AG10803 (cell line): ENCODE measurements at regions not wholly inside any gene's neighbourhood (a gene's known extent, or its start where the extent isn't known, plus 50 kb on each side); places are given as distances from the start of the nearest gene placed in this dataset.

Experiments used
- DNase-seq: peaks from one replicate; pipeline ENCODE4 v3.0.0; 2010; ENCODE audit warnings: low read depth
- H3K4me3 ChIP-seq: 2 replicates; pipeline ENCODE4 v1.5.1; 2011; ENCODE audit warnings: mild to moderate bottlenecking, low read length, control low read depth
- TF ChIP-seq, protein P1 (sequence below): conservative IDR thresholded peaks from 2 replicates; pipeline ENCODE4 v1.5.1; 2011; ENCODE audit warnings: mild to moderate bottlenecking, low read length, control low read depth, inconsistent platforms

DNA sequence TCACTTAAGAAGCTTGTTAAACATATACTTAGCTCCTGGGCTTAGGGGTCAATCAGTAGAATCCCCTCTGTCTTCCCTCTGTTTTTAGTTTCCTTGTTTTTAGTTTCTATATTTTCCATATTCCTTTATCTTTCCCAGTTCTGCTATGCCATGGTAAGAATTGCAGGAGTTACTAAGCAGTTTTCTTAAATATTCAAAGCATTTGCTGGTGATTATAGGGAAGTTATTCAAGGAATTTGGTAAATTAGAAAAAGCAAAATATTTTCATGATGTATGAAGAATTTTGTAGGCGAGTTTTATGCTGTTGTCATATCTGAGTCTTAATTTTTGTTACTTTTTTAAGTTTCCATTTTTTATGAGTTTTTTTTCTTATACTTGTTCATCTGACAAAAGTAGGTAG, 91.6 kb upstream of the NUDT6 start:
- DNase-seq, result peak; percentile 50
- no peak overlapping the region for H3K4me3 ChIP-seq
- TF ChIP-seq, protein P1, sequence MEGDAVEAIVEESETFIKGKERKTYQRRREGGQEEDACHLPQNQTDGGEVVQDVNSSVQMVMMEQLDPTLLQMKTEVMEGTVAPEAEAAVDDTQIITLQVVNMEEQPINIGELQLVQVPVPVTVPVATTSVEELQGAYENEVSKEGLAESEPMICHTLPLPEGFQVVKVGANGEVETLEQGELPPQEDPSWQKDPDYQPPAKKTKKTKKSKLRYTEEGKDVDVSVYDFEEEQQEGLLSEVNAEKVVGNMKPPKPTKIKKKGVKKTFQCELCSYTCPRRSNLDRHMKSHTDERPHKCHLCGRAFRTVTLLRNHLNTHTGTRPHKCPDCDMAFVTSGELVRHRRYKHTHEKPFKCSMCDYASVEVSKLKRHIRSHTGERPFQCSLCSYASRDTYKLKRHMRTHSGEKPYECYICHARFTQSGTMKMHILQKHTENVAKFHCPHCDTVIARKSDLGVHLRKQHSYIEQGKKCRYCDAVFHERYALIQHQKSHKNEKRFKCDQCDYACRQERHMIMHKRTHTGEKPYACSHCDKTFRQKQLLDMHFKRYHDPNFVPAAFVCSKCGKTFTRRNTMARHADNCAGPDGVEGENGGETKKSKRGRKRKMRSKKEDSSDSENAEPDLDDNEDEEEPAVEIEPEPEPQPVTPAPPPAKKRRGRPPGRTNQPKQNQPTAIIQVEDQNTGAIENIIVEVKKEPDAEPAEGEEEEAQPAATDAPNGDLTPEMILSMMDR, result no peak

GRCh38 chr4:123017078-123017477, 94.7 kb upstream of the NUDT6 start:
- no peak overlapping the region for H3K4me3 ChIP-seq
- TF ChIP-seq, protein P1, result no peak
- DNase-seq, result no peak

DNA sequence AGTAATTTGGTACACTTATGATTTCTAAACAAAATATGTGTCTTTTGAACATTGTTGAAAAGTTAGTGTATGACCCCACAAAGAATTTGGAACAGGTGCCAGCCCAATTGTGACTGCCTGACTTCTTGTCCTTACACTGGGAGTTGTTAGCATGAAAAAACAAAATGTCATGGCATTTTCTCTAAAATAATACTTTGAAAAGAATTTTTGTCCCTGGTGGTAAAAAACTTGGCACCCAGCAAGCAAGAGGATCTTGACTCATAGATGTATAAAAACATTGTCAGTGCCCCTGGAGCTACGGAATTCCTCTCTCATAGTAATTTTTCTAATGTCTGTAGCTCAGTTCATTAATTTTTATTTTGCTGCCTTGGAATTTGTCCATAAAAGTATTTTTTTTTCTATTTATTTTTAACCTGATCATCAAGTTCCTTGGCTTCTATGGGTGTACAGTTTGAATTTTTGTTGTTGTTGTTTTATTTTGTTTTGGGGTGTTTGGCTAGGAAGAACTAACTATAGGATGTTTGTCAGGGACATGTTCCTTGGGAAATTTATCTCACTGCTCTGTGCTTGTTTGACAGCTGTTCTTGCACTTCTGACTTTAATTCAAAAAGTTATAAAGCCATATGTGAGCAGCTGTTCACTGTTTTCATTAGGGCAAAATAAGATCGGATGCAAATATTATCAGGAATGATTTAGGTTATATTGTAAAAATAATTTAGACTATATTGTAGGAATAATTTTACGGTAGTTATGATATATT, 95.4 kb upstream of the NUDT6 start:
- H3K4me3 ChIP-seq, result no peak overlapping the region
- TF ChIP-seq, protein P1, result no peak
- DNase-seq, result peak; percentile 84

DNA sequence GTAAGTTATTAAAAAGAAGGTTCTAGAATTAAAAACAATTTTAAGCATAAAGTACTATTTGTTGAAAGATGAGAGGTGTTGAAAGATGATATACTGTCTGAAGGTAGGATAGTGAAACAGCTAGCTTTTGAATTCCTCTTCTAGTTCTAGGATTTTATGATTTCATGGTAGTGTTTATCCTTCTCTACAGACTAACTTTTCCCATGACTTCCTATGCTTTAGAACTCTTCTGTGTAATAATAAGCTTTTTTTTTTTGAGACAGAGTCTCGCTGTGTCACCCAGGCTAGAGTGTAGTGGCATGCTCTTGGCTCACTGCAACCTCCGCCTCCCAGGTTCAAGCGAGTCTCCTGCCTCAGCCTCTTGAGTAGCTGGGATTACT, 96.0 kb upstream of the NUDT6 start:
- no peak overlapping the region for H3K4me3 ChIP-seq
- TF ChIP-seq, protein P1, result no peak
- DNase-seq, result no peak

DNA sequence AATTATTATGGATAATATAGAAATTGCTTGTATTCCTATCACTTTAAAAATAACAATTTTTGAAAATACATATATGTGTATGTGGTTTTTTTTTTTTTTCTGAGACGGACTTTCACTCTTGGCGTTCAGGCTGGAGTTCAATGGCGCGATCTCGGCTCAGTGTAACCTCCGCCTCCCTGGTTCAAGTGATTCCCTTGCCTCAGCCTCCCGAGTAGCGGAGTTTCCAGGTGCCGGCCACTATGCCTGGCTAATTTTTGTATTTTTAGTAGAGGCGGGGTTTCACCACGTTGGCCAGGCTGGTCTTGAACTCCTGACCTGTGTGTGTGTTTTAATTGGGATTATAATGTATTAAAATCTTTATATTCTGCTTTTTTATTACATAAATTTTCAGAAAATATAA, 97.9 kb upstream of the NUDT6 start:
- DNase-seq, result no peak
- TF ChIP-seq, protein P1, result no peak
- H3K4me3 ChIP-seq, result no peak overlapping the region

DNA sequence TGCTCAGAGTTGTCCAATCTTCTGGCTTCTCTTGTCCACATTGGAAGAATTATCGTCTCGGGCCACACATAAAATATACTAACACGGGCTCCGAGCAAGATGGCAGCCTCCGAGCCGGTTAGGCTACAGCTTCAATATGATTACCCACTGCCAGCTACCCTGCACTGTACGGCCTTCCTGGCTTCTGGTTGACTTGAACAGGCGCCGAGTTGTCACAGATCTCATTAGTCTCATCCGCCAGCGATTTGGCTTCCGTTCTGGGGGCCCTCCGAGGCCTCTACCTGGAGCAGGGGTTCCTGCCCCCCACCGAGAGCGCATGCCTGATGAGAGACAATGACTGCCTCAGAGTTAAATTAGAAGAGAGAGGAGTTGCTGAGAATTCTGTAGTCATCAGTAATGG, 101.2 kb upstream of the NUDT6 start:
- no peak overlapping the region for H3K4me3 ChIP-seq
- DNase-seq, result no peak
- TF ChIP-seq, protein P1, result no peak

DNA sequence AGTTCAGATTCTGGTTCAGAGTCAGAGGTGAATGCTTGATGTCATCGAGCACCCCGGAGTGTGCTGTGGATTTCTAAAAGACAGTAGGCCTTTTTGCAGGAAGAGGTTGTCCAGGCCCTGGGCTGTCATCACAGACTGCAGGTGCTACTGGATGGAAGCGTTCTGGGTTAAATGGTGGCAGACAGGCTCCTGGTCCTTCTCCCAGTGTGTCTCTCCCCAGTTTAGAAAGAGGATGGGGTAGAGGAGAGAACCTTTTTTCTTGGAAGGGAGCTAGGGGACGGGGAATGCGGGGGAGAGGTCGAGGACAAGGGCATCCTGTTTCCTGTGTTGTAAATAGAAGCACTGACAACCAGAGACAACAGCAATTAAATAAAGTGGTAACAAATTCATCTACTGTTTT, 102.3 kb upstream of the NUDT6 start:
- no peak overlapping the region for H3K4me3 ChIP-seq
- TF ChIP-seq, protein P1, result no peak
- no peak for DNase-seq
